ENCODE measurements at regions not wholly inside any gene's neighbourhood (a gene's known extent, or its start where the extent isn't known, plus 50 kb on each side); places are given as distances from the start of the nearest gene placed in this dataset.

DNA sequence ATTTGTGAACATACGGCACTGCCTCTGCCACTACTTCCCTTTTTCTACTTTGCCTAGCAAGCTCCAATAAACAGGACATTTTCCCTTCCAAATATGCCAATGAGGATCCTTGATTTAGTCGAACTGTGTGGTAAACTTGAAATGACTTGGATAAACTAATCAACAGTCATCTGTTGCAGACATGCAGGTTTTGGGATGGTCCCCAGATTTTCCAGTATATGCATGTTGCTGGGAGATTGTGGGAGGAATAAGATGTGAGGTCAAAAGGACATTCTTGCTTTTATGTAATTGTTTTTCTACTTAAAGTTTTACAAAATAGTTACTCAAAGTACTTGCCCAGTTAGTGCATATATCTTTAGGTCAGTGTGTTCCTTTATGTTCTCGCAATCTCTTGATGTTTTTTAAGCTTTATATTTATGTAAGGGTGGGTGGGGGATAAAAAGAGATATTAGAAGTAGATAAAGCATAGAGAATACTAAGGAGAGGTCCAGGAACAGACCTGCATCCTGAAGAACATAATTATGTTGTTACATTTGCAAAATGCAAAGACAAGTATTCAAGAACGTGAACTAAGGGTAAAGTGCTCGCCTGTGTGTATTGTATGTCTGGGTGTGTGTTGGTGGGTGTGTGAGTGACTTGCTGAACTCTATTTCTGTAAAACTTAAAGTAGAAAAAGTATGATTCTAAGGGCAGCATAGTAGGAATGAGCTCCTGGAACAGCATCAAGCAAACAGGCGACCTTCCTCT, 88.4 kb upstream of the OXGR1 start:
- no peak for DNase-seq (ENCODE audit: insufficient read length)
- TF ChIP-seq POLR2AphosphoS5 (IDR thresholded peaks at IDR 0.05; ENCODE audit: low read depth, low read length) (no peak), TAF1 (IDR thresholded peaks at IDR 0.05; ENCODE audit: borderline replicate concordance, low read depth, low read length) (no peak), POLR2A (IDR thresholded peaks at IDR 0.05; ENCODE audit: low read depth, low read length) (no peak)
- FAIRE-seq, result no peak

DNA sequence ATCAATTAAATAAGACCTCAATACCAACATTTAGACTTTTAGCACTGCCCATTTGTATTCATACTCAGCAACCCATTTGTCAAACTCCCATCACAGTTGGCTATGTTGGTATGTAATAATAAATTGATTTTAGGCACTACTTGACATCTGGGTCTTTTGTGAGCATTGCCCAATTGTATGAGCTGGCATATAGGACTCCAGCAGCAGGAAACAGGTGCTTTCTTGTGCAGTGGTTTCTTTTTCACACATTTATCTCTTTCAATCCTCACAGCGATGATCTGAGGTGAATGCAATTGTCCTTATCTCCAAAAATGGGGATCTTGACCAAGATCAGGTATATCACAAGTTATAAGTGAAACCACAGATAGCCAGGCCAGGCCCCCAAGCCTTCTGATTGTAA, 96.9 kb upstream of the OXGR1 start:
- TF ChIP-seq TAF1 (IDR thresholded peaks at IDR 0.05; ENCODE audit: borderline replicate concordance, low read depth, low read length) (no peak), POLR2AphosphoS5 (IDR thresholded peaks at IDR 0.05; ENCODE audit: low read depth, low read length) (no peak), POLR2A (IDR thresholded peaks at IDR 0.05; ENCODE audit: low read depth, low read length) (no peak)
- FAIRE-seq (no peak), DNase-seq (ENCODE audit: insufficient read length) (no peak)

DNA sequence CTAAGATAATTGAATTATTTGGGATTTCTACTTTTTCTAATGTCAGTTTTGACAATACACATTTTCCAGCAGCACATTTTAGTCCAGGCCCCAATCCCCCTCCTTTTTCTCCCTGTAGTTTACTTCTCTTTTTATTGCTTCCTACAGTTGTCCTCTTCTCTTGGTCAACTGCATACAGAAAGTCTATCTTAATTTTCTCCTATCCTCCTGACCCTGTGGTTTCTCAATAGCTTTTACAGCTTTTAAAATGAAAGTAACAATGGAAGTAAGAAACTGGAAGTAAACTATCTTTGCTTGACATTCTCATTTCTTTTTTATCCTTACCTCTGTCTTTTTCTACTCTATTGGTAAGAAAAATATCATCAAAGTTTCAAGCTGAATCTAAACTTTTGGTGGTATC, 106.5 kb upstream of the OXGR1 start:
- DNase-seq (ENCODE audit: insufficient read length) (no peak), FAIRE-seq (no peak)
- TF ChIP-seq TAF1 (IDR thresholded peaks at IDR 0.05; ENCODE audit: borderline replicate concordance, low read depth, low read length) (no peak), POLR2A (IDR thresholded peaks at IDR 0.05; ENCODE audit: low read depth, low read length) (no peak), POLR2AphosphoS5 (IDR thresholded peaks at IDR 0.05; ENCODE audit: low read depth, low read length) (no peak)

DNA sequence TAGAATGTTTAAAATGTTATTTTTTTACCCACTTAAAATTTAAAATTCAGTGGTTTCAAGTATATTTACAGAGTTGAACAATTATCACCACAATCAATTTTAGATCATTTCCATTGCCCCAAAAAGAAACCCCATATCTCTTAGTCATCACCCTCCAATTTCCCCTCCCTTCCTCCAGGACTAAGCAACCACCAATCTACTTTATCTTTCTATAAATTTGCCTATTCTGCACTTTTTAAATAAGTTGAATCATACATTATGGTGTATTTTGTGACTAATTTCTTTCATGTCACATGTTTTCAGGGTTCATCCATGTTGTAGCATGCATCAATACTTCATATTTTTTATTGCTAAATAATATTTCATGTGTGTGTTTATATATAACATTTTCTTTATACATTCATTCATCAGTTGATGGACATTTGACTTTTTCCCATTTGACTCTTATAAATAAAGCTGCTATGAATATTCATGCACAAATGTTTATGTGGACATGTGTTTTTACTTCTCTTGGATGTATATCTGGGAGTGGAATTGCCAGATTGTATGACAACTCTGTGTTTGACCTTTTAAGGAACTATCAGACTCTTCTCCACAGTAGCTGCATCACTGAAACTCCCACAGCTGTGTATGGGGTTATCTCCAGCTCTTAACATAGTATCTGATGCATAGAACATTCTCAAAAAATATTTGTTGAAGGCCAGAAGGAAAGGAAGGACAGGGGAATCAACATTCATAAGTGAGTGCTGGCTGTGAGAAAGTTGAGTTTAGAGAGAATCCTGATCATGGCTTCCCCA, 107.8 kb upstream of the OXGR1 start:
- TF ChIP-seq POLR2AphosphoS5 (IDR thresholded peaks at IDR 0.05; ENCODE audit: low read depth, low read length) (no peak), TAF1 (IDR thresholded peaks at IDR 0.05; ENCODE audit: borderline replicate concordance, low read depth, low read length) (no peak), POLR2A (IDR thresholded peaks at IDR 0.05; ENCODE audit: low read depth, low read length) (no peak)
- FAIRE-seq (no peak), DNase-seq (ENCODE audit: insufficient read length) (no peak)

DNA sequence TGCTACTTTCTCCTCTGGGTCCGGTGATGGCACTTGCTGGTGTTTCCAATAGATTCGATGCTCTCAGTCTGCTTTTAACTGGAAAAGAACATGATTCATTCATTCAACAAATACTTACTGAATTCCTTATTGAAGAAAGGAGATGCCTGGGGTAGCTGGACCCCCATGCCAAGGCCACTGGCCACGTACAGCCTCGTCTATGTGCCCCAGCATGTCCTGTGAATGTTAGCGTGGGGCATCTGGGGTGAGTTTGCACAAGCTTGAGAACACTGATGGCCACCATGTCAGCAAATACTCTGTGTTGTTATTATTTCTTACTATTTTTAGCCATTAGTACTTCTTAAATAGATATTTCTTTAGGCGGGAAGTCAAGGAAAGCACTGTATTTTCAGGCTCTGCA, 112.0 kb upstream of the OXGR1 start:
- DNase-seq (ENCODE audit: insufficient read length) (no peak), FAIRE-seq (no peak)
- TF ChIP-seq POLR2AphosphoS5 (IDR thresholded peaks at IDR 0.05; ENCODE audit: low read depth, low read length) (no peak), POLR2A (IDR thresholded peaks at IDR 0.05; ENCODE audit: low read depth, low read length) (no peak), TAF1 (IDR thresholded peaks at IDR 0.05; ENCODE audit: borderline replicate concordance, low read depth, low read length) (no peak)

DNA sequence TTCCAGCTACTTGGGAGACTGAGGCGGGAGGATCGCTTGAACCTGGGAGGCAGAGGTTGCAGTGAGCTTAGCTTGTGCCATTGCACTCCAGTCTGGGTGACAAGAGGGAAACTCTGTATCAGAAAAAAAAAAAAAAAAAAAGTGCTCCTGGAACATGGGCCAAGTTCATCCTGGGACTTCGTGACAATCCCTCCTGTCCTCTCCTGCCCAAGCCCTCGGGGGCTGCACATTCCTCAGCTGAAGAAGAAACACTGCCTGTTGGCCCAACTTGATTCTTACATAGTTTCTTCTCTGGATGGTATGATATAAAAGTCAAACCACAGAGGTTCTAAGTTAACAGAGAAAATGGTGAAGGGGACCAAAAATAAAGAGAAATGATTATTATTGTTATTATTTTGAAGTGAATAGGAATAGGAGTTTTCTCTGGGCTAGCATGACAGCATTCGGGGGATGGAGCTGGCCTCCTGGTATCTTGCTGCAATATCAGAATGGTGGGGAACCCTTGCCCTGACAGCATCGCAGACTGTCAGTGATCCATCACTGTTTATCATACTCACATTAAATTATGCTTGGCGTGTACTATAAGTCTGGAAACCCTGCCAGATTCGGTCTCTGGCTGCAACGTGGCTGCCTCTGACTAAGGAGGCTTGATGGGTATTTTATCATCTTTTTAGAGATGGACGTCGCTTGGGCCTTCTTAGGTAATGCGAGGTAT, 113.7 kb upstream of the OXGR1 start:
- TF ChIP-seq POLR2A (IDR thresholded peaks at IDR 0.05; ENCODE audit: low read depth, low read length), result no peak
- no peak for TF ChIP-seq TAF1 (IDR thresholded peaks at IDR 0.05; ENCODE audit: borderline replicate concordance, low read depth, low read length)
- TF ChIP-seq POLR2AphosphoS5 (IDR thresholded peaks at IDR 0.05; ENCODE audit: low read depth, low read length), result no peak
- DNase-seq (ENCODE audit: insufficient read length) (no peak), FAIRE-seq (no peak)

DNA sequence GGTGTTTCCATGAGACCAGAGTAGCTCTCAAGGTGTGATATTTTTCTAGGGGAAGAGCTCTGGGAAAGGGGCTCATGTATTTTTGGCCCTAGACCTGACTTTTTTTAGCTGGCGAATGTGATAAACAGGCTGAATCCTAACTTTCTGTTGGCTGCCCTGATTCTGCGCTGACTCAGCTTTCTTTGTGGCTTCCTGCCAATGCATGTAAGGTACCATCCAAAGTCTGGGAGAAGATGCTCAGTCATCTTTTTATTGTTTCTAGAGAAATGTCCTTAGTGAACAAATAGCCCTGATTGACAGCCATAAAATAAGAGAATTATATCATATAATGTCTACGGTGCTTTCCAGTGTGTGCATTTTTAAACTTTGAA, 113.6 kb upstream of the MBNL2 start:
- DNase-seq (ENCODE audit: insufficient read length) (no peak), FAIRE-seq (no peak)
- no peak for TF ChIP-seq POLR2AphosphoS5 (IDR thresholded peaks at IDR 0.05; ENCODE audit: low read depth, low read length)
- no peak for TF ChIP-seq POLR2A (IDR thresholded peaks at IDR 0.05; ENCODE audit: low read depth, low read length)
- TF ChIP-seq TAF1 (IDR thresholded peaks at IDR 0.05; ENCODE audit: borderline replicate concordance, low read depth, low read length), result no peak

DNA sequence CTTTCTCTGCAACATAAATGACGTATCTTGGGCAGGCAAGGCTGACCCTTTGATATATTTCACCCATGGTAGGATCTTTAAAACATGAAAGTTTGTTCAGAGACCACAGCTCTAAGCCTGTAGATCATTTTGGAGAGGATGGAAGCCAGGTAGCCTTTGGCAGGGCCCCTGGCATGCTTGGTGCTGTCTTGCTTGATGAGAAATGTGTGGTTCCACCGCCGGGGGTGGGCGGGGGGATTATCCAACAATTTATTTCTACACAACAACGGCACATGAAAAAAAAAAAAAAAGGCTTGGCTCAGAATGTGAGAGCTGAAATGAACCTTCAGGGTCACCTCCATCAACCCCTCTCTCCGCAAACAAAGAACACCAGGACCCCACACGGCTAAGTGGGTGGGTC, 112.9 kb upstream of the MBNL2 start:
- DNase-seq (ENCODE audit: insufficient read length) (no peak), FAIRE-seq (no peak)
- TF ChIP-seq POLR2AphosphoS5 (IDR thresholded peaks at IDR 0.05; ENCODE audit: low read depth, low read length) (no peak), TAF1 (IDR thresholded peaks at IDR 0.05; ENCODE audit: borderline replicate concordance, low read depth, low read length) (no peak), POLR2A (IDR thresholded peaks at IDR 0.05; ENCODE audit: low read depth, low read length) (no peak)

DNA sequence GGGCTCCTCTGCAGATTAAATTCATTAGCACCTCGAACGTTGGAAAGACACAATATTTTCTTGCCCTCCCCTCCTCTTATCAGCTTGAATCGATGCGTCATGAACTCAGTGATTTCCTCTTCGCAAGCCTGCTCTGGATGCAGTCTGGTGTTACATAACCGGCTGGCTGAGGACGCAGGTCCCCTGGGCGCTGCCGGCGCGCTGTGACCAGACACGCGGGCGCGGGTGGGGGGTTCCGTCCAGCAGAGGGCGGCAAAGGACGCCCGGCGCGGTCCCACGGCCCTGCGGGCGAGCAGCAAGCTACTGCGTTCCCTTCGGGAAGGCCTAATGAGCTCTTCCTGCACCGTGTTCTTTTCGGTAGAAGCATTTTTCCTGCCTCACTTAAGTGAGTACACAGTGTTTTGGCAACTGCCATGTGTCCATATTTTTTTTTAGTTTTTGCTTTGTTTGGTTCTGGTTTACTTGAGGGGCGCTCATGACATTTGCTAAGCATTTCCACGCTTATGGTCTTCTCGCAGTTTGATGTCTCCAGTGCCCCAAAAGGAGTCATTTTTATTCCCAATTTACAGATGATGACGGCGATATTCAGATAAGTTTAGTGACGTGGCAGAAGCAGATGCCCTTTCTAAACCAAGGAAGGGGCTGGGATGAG, 112.2 kb upstream of the MBNL2 start:
- FAIRE-seq (peak; percentile 91), DNase-seq (ENCODE audit: insufficient read length) (peak; percentile 76)
- TF ChIP-seq POLR2AphosphoS5 (IDR thresholded peaks at IDR 0.05; ENCODE audit: low read depth, low read length), result no peak
- no peak for TF ChIP-seq TAF1 (IDR thresholded peaks at IDR 0.05; ENCODE audit: borderline replicate concordance, low read depth, low read length)
- TF ChIP-seq POLR2A (IDR thresholded peaks at IDR 0.05; ENCODE audit: low read depth, low read length), result no peak

DNA sequence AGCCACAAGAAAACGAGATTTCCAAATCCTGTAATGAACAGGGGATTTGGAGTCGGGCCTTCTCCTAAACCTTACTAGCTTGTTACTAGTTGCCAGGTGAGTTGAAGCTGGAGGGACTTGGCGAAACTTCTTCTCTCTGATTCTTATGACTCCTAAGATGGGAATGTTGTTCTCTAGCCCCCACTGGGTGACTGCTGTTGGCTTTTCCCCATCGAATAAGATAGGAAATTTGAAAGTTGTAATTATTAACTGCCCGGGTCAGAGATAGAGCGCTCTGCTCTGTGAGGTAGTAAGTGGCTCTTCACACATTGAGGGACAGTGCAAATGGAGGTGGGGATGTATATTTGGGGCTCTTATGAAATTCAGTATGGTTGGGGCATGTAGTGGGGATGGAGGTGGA, 111.2 kb upstream of the MBNL2 start:
- DNase-seq (ENCODE audit: insufficient read length) (no peak), FAIRE-seq (no peak)
- no peak for TF ChIP-seq TAF1 (IDR thresholded peaks at IDR 0.05; ENCODE audit: borderline replicate concordance, low read depth, low read length)
- no peak for TF ChIP-seq POLR2AphosphoS5 (IDR thresholded peaks at IDR 0.05; ENCODE audit: low read depth, low read length)
- no peak for TF ChIP-seq POLR2A (IDR thresholded peaks at IDR 0.05; ENCODE audit: low read depth, low read length)

DNA sequence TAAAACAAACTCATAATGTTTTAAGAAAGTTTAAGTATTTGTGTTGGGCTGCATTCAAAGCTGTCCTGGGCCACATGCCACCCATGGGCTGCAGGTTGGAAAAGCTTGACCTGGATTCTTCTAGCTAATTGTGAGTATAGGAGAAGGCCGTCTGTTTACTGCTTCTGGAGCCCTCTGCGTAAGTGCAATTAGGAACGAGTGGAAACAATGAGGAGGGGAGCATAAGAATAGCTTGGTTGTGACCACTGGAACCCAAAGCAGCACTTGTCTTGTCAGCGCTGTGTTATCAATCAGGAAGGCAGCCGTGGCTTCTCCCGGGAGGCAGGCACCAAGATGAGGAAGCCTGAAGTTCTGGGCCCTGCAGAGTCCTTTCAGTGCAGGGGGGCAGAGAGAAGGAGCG, 110.4 kb upstream of the MBNL2 start:
- TF ChIP-seq TAF1 (IDR thresholded peaks at IDR 0.05; ENCODE audit: borderline replicate concordance, low read depth, low read length), result no peak
- TF ChIP-seq POLR2AphosphoS5 (IDR thresholded peaks at IDR 0.05; ENCODE audit: low read depth, low read length), result no peak
- TF ChIP-seq POLR2A (IDR thresholded peaks at IDR 0.05; ENCODE audit: low read depth, low read length), result no peak
- no peak for FAIRE-seq
- no peak for DNase-seq (ENCODE audit: insufficient read length)

Data from GM12892 (cell line).